Gastroesophageal sphincter (tissue), 4 donors: ENCODE measurements at regions not wholly inside any gene's neighbourhood (a gene's known extent, or its start where the extent isn't known, plus 50 kb on each side); places are given as distances from the start of the nearest gene placed in this dataset.

Source experiments
- ATAC-seq: fragments of 150-250 bp; one replicate; pipeline ENCODE4 v1.9.1; 2016; ENCODE audit warnings: mild to moderate bottlenecking, moderate library complexity
- H3K27ac ChIP-seq, 4 donors: fragments of 200-600 bp; sonication (generic) in 3 of 4; 1 replicate in 3 of 4; 2 replicates in 1 of 4; pipeline ENCODE4 v1.5.1; 2016 to 2019
- H3K27me3 ChIP-seq: fragments of 200-600 bp; sonication (generic); one replicate; pipeline ENCODE4 v1.5.1; 2019
- H3K36me3 ChIP-seq, 2 donors: fragments of 200-600 bp; sonication (generic); one replicate each; pipeline ENCODE4 v1.5.1; 2019; ENCODE audit warnings: control low read depth in 1 of 2
- H3K4me1 ChIP-seq, 3 donors: fragments of 200-600 bp; sonication (generic); 1 replicate in 2 of 3; 2 replicates in 1 of 3; pipeline ENCODE4 v1.5.1; 2016 to 2019; ENCODE audit warnings: control low read depth in 2 of 3
- H3K4me3 ChIP-seq, 2 donors: fragments of 200-600 bp; sonication (generic); one replicate each; pipeline ENCODE4 v1.5.1; 2019; ENCODE audit warnings: mild to moderate bottlenecking in 1 of 2, moderate library complexity in 1 of 2
- H3K9me3 ChIP-seq, 3 donors: fragments of 200-600 bp; sonication (generic); one replicate each; pipeline ENCODE4 v1.5.1; 2017 to 2019; ENCODE audit warnings: control low read depth in 2 of 3
- CTCF ChIP-seq, 4 experiments: fragments of 200-600 bp in 2 of 4; fragments of 450-650 bp in 2 of 4; sonication (generic) in 1 of 4; IDR thresholded peaks; one replicate each; pipeline ENCODE4 v1.5.1; 2017 to 2019; ENCODE audit warnings: antibody characterized with exemption in 4 of 4, mild to moderate bottlenecking in 2 of 4, moderate library complexity in 2 of 4
- EP300 ChIP-seq: sonication (generic); formaldehyde crosslinking; IDR thresholded peaks from one replicate; pipeline ENCODE4 v1.6.1; 2017; ENCODE audit warnings: antibody characterized with exemption, mild to moderate bottlenecking
- POLR2A ChIP-seq, 2 donors: fragments of 450-650 bp; IDR thresholded peaks; one replicate each; pipeline ENCODE4 v1.6.1; 2017; ENCODE audit warnings: antibody characterized with exemption in 2 of 2, mild to moderate bottlenecking in 2 of 2, moderate library complexity in 1 of 2
- POLR2AphosphoS5 ChIP-seq: sonication (generic); formaldehyde crosslinking; IDR thresholded peaks from one replicate; pipeline ENCODE4 v1.6.1; 2017; ENCODE audit warnings: antibody characterized with exemption
- WGBS, 2 donors: methylation state at CpG; one replicate each; pipeline ENCODE4 v1.1.5; 2018; ENCODE audit warnings: low coverage in 1 of 2; 5-methylcytosine and 5-hydroxymethylcytosine counted together

- no peak for ATAC-seq
- TF ChIP-seq EP300 (no peak), POLR2A (IDR thresholded peaks at IDR 0.05) (no peak), CTCF (IDR thresholded peaks at IDR 0.05) (no peak), POLR2AphosphoS5 (no peak)
- H3K4me3 ChIP-seq = no peak overlapping the region
- no peak overlapping the region for H3K27ac ChIP-seq
- peaks cover 48% of the 10 kb centered on the region for H3K27me3 ChIP-seq
- 89 to 90% methylated on average over 3 to 6 of the region's 11 CpGs for WGBS, 2 donors
- no peaks in the 10 kb centered on the region for H3K36me3 ChIP-seq
- H3K9me3 ChIP-seq = no peaks in the 10 kb centered on the region
- H3K4me1 ChIP-seq = peaks cover 0 to 7% (median 0%) of the 10 kb centered on the region in 3 donors
These were observed 98.8 kb downstream of the RIPK4 start for GRCh38 chr21:41668051-41668541.

GRCh38 chr21:41667136-41667535, 99.7 kb downstream of the RIPK4 start:
- H3K27me3 ChIP-seq = peaks cover 50% of the 10 kb centered on the region
- no peak for TF ChIP-seq POLR2A (IDR thresholded peaks at IDR 0.05)
- TF ChIP-seq POLR2AphosphoS5 = no peak
- TF ChIP-seq EP300 = no peak
- TF ChIP-seq CTCF (IDR thresholded peaks at IDR 0.05) = no peak
- no peak for ATAC-seq
- peaks cover 0 to 7% (median 0%) of the 10 kb centered on the region in 3 donors for H3K4me1 ChIP-seq
- no peak overlapping the region for H3K27ac ChIP-seq
- no peaks in the 10 kb centered on the region for H3K36me3 ChIP-seq
- no peak overlapping the region for H3K4me3 ChIP-seq
- no peaks in the 10 kb centered on the region for H3K9me3 ChIP-seq
- 59 to 85% methylated on average over 2 of the region's 3 CpGs for WGBS, 2 donors

- TF ChIP-seq POLR2A (IDR thresholded peaks at IDR 0.05) (no peak), EP300 (no peak)
- H3K27me3 ChIP-seq = peaks cover 48% of the 10 kb centered on the region
- no peak overlapping the region for H3K27ac ChIP-seq
- WGBS, 2 donors = 67 to 100% methylated on average over 1 to 3 of the region's 7 CpGs
- H3K4me3 ChIP-seq = no peak overlapping the region
- no peak for ATAC-seq
- H3K9me3 ChIP-seq = no peaks in the 10 kb centered on the region
- H3K4me1 ChIP-seq = peaks cover 0 to 7% (median 0%) of the 10 kb centered on the region in 3 donors
- H3K36me3 ChIP-seq = no peaks in the 10 kb centered on the region
These were observed 100.2 kb downstream of the RIPK4 start for GRCh38 chr21:41666641-41667081.

- no peaks in the 10 kb centered on the region for H3K9me3 ChIP-seq
- ATAC-seq = no peak
- 68 to 93% methylated on average over 3 of the region's 16 CpGs for WGBS, 2 donors
- peaks cover 45% of the 10 kb centered on the region for H3K27me3 ChIP-seq
- TF ChIP-seq POLR2A (IDR thresholded peaks at IDR 0.05) (no peak), CTCF (IDR thresholded peaks at IDR 0.05) (no peak), POLR2AphosphoS5 (no peak)
- H3K27ac ChIP-seq = no peak overlapping the region
- H3K4me3 ChIP-seq = no peak overlapping the region
- no peaks in the 10 kb centered on the region for H3K36me3 ChIP-seq
- H3K4me1 ChIP-seq = peaks cover 0 to 7% (median 0%) of the 10 kb centered on the region in 3 donors
These were observed 100.9 kb downstream of the RIPK4 start for GRCh38 chr21:41665766-41666595.

- H3K27ac ChIP-seq = no peak overlapping the region
- H3K4me1 ChIP-seq = peaks cover 0 to 7% (median 0%) of the 10 kb centered on the region in 3 donors
- H3K4me3 ChIP-seq = no peak overlapping the region
- peaks cover 53% of the 10 kb centered on the region for H3K27me3 ChIP-seq
- ATAC-seq = no peak
- no peaks in the 10 kb centered on the region for H3K9me3 ChIP-seq
- WGBS, 2 donors = 46% methylated on average over 5 of the region's 32 CpGs; no CpG with 5 or more reads in 1 of the 2 donors
- TF ChIP-seq CTCF (IDR thresholded peaks at IDR 0.05) (no peak), EP300 (no peak), POLR2A (IDR thresholded peaks at IDR 0.05) (no peak), POLR2AphosphoS5 (no peak)
- H3K36me3 ChIP-seq = no peaks in the 10 kb centered on the region
These were observed 101.7 kb downstream of the RIPK4 start for GRCh38 chr21:41664881-41665765.
